ENCODE measurements at regions not wholly inside any gene's neighbourhood (a gene's known extent, or its start where the extent isn't known, plus 50 kb on each side); places are given as distances from the start of the nearest gene placed in this dataset.

GRCh38 chr2:151028691-151029176, 232.9 kb downstream of the RBM43 start:
- TF ChIP-seq CTCF (conservative IDR thresholded peaks at IDR 0.05) (no peak), ZFX (IDR thresholded peaks at IDR 0.05) (no peak)
